CD14-positive monocyte (primary cell): ENCODE measurements at regions not wholly inside any gene's neighbourhood (a gene's known extent, or its start where the extent isn't known, plus 50 kb on each side); places are given as distances from the start of the nearest gene placed in this dataset.
A peak's percentile ranks its signal among the peaks of the same experiment; 100 is the strongest.

Experiments
- DNase-seq, 3 donors: peaks; one replicate each; pipeline ENCODE4 v3.0.0-alpha.2; 2011 to 2022
- H2AFZ ChIP-seq: 2 replicates; pipeline ENCODE4 v1.6.0; 2012; ENCODE audit warnings: mild to moderate bottlenecking, low read depth, low read length, inconsistent platforms; ENCODE audit not compliant: insufficient read depth, poor library complexity, severe bottlenecking
- H3K27ac ChIP-seq, 2 donors: 1 replicate in 1 of 2; 2 replicates in 1 of 2; pipeline ENCODE4 v1.5.1; 2012 to 2013; ENCODE audit warnings: low read length in 2 of 2, control low read depth in 1 of 2, inconsistent platforms in 1 of 2, low read depth in 1 of 2, mild to moderate bottlenecking in 1 of 2
- H3K27me3 ChIP-seq, 2 donors: one replicate each; pipeline versions ENCODE4 v1.6.0 to v1.6.1; 2011 to 2013; ENCODE audit warnings: low read length in 2 of 2; ENCODE audit not compliant: control insufficient read depth in 2 of 2, insufficient read depth in 2 of 2
- H3K36me3 ChIP-seq, 2 donors: replicated peaks in 1 of 2; 1 replicate in 1 of 2; 2 replicates in 1 of 2; pipeline versions ENCODE4 v1.5.1 to v1.6.1; 2012 to 2013; ENCODE audit warnings: low read length in 2 of 2, control low read depth in 1 of 2, inconsistent platforms in 1 of 2, mild to moderate bottlenecking in 1 of 2; ENCODE audit not compliant: insufficient read depth in 2 of 2, control insufficient read depth in 1 of 2
- H3K4me1 ChIP-seq, 2 donors: 1 replicate in 1 of 2; 2 replicates in 1 of 2; pipeline versions ENCODE4 v1.5.1 to v1.6.1; 2012 to 2013; ENCODE audit warnings: low read length in 2 of 2, control low read depth in 1 of 2, inconsistent platforms in 1 of 2, mild to moderate bottlenecking in 1 of 2, moderate library complexity in 1 of 2; ENCODE audit not compliant: insufficient read depth in 2 of 2, control insufficient read depth in 1 of 2
- H3K4me2 ChIP-seq: replicated peaks from 2 replicates; pipeline ENCODE3; 2012; ENCODE audit warnings: low read length, moderate library complexity, mild to moderate bottlenecking; ENCODE audit not compliant: poor library complexity, severe bottlenecking; ENCODE audit errors: extremely low read depth
- H3K4me3 ChIP-seq, 3 experiments: fragments of 200-600 bp in 1 of 3; sonication (generic) in 1 of 3; replicated peaks in 1 of 3; 1 replicate in 2 of 3; 2 replicates in 1 of 3; pipeline ENCODE4 v1.5.1; 2011 to 2013; ENCODE audit warnings: low read length in 3 of 3, mild to moderate bottlenecking in 3 of 3, control low read depth in 2 of 3, low read depth in 2 of 3, inconsistent platforms in 1 of 3, moderate library complexity in 1 of 3
- H3K79me2 ChIP-seq: 2 replicates; pipeline ENCODE4 v1.6.0; 2012; ENCODE audit warnings: mild to moderate bottlenecking, control low read depth, inconsistent platforms, low read length, moderate library complexity; ENCODE audit not compliant: insufficient read depth
- H3K9ac ChIP-seq: 2 replicates; pipeline ENCODE4 v1.6.0; 2017; ENCODE audit warnings: low read length, mild to moderate bottlenecking; ENCODE audit not compliant: insufficient read depth, poor library complexity, severe bottlenecking
- H3K9me3 ChIP-seq, 2 donors: replicated peaks in 1 of 2; 1 replicate in 1 of 2; 2 replicates in 1 of 2; pipeline versions ENCODE4 v1.5.1 to v1.6.1; 2012 to 2013; ENCODE audit warnings: low read length in 2 of 2, control low read depth in 1 of 2; ENCODE audit not compliant: control insufficient read depth in 1 of 2, insufficient read depth in 1 of 2
- H4K20me1 ChIP-seq: 2 replicates; pipeline ENCODE4 v1.6.0; 2012; ENCODE audit warnings: mild to moderate bottlenecking, low read length, control low read depth, moderate library complexity; ENCODE audit not compliant: insufficient read depth
- H3K27ac Mint-ChIP-seq, 7 donors: one replicate each; pipeline ENCODE4 v1.8.0; 2020; ENCODE audit warnings: mild to moderate bottlenecking in 7 of 7, mixed read lengths in 7 of 7, moderate library complexity in 6 of 7, inconsistent platforms in 2 of 7
- H3K27me3 Mint-ChIP-seq, 3 donors: one replicate each; pipeline ENCODE4 v1.8.0; 2021 to 2022; ENCODE audit warnings: low read depth in 3 of 3, mild to moderate bottlenecking in 3 of 3, mixed read lengths in 3 of 3, moderate library complexity in 3 of 3, inconsistent platforms in 1 of 3
- H3K36me3 Mint-ChIP-seq, 2 donors: one replicate each; pipeline ENCODE4 v1.8.0; 2020; ENCODE audit warnings: mixed read lengths in 2 of 2, inconsistent platforms in 1 of 2, mild to moderate bottlenecking in 1 of 2
- H3K4me1 Mint-ChIP-seq: one replicate; pipeline ENCODE4 v1.8.0; 2020; ENCODE audit warnings: mild to moderate bottlenecking, mixed read lengths
- H3K4me3 Mint-ChIP-seq, 2 donors: one replicate each; pipeline ENCODE4 v1.8.0; 2020; ENCODE audit warnings: mild to moderate bottlenecking in 2 of 2, mixed read lengths in 2 of 2, moderate library complexity in 1 of 2
- H3K9me3 Mint-ChIP-seq, 7 donors: one replicate each; pipeline ENCODE4 v1.8.0; 2020 to 2022; ENCODE audit warnings: mixed read lengths in 7 of 7, mild to moderate bottlenecking in 6 of 7, moderate library complexity in 6 of 7, inconsistent platforms in 2 of 7
- whole genome bisulfite sequencing: methylation state at CpG from one replicate; pipeline ENCODE4 v1.1.5; 2013; ENCODE audit warnings: missing lambda C conversion rate; ENCODE audit not compliant: insufficient coverage; 5-methylcytosine and 5-hydroxymethylcytosine counted together
- intact Hi-C, 2 donors: fragments of 100-400 bp; cut with micrococcal nuclease; formaldehyde crosslinking; loops; one replicate each; pipeline versions ENCODE4 v1.15.0 to v1.15.1; 2023
- TF ChIP-seq, protein P1 (sequence below): fragments of 200-600 bp; IDR thresholded peaks from one replicate; pipeline ENCODE4 v1.8.0; 2022; ENCODE audit warnings: antibody characterized with exemption, mild to moderate bottlenecking

DNA sequence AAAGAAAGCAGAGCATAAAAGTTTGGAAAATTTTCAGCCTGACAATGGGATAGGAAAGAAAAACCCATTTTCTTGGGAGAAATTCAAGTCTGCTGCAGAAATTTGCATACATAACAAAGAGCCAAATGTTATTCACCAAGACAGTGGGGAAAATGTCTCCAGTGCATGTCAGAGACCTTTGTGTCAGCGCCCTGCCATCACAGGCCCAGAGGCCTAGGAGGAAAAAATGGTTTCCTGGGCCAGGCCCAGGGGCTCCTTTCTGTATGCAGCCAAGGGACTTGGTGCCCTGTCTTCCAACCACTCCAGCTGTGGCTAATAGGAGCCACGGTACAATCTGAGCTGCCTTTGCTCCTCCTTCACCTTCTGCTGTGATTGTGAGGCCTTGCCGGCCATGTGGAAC, 189.1 kb upstream of the PITRM1 start:
- H3K36me3 Mint-ChIP-seq, result no peaks in the 10 kb centered on the region
- Histone ChIP-seq H2AFZ (no peak overlapping the region), H3K4me2 (no peak overlapping the region), H3K27ac (no peak overlapping the region), H3K4me3 (no peak overlapping the region), H3K4me1 (no peaks in the 10 kb centered on the region), H3K9me3 (peaks cover 17 to 25% of the 10 kb centered on the region in 2 donors), H3K9ac (no peak overlapping the region), H4K20me1 (no peaks in the 10 kb centered on the region), H3K36me3 (no peaks in the 10 kb centered on the region), H3K27me3 (no peaks in the 10 kb centered on the region), H3K79me2 (no peaks in the 10 kb centered on the region)
- H3K4me3 Mint-ChIP-seq, result no peak overlapping the region
- peaks cover 6% of the 10 kb centered on the region for H3K4me1 Mint-ChIP-seq
- H3K27ac Mint-ChIP-seq, result no peak overlapping the region
- DNase-seq, result no peak
- TF ChIP-seq, protein P1, sequence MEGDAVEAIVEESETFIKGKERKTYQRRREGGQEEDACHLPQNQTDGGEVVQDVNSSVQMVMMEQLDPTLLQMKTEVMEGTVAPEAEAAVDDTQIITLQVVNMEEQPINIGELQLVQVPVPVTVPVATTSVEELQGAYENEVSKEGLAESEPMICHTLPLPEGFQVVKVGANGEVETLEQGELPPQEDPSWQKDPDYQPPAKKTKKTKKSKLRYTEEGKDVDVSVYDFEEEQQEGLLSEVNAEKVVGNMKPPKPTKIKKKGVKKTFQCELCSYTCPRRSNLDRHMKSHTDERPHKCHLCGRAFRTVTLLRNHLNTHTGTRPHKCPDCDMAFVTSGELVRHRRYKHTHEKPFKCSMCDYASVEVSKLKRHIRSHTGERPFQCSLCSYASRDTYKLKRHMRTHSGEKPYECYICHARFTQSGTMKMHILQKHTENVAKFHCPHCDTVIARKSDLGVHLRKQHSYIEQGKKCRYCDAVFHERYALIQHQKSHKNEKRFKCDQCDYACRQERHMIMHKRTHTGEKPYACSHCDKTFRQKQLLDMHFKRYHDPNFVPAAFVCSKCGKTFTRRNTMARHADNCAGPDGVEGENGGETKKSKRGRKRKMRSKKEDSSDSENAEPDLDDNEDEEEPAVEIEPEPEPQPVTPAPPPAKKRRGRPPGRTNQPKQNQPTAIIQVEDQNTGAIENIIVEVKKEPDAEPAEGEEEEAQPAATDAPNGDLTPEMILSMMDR, result no peak
- H3K27me3 Mint-ChIP-seq, result no peaks in the 10 kb centered on the region
- intact Hi-C loops, result no loop called here
- 100% methylated on average over 1 of the region's 3 CpGs for WGBS
- H3K9me3 Mint-ChIP-seq, result peaks cover 15 to 41% (median 35%) of the 10 kb centered on the region in 7 donors

DNA sequence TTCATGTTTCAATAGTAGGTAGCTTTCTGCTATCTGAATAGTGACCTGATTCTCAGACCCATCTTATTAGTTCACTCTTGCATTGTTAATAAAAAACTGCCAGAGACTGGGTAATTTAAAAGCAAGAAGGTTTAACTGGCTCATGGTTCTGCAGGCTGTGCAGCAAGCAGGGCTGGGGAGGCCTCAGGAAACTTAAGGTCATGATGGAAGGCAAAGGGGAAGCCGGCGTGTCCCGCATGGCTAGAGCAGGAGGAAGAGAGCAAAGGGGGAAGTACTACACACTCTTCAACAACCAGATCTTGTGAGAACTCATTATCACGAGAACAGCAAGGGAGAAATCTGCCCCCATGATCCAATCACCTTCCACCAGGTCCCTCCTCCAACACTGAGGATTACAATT, 185.2 kb upstream of the PITRM1 start:
- peak in 2 of 3 donors; percentile 31 to 32 for DNase-seq
- peak overlapping the region in 2 of 7 donors; percentile 61 to 74 for H3K27ac Mint-ChIP-seq

More for the DNA sequence above, 185.2 kb upstream of the PITRM1 start:
- intact Hi-C loops, result no loop called here
- Histone ChIP-seq H3K4me3 (no peak overlapping the region), H4K20me1 (no peaks in the 10 kb centered on the region), H3K27me3 (no peaks in the 10 kb centered on the region), H3K36me3 (no peaks in the 10 kb centered on the region), H3K4me1 (peaks cover 0 to 6% of the 10 kb centered on the region in 2 donors), H2AFZ (no peak overlapping the region), H3K27ac (no peak overlapping the region), H3K9me3 (peaks cover 31 to 41% of the 10 kb centered on the region in 2 donors), H3K9ac (no peak overlapping the region), H3K4me2 (no peak overlapping the region), H3K79me2 (no peaks in the 10 kb centered on the region)
- Mint-ChIP-seq H3K4me3 (no peak overlapping the region), H3K36me3 (no peaks in the 10 kb centered on the region), H3K9me3 (peaks cover 27 to 57% (median 49%) of the 10 kb centered on the region in 7 donors), H3K4me1 (peaks cover 13% of the 10 kb centered on the region), H3K27me3 (no peaks in the 10 kb centered on the region)
- TF ChIP-seq, protein P1, result no peak
- WGBS, result no CpG with 5 or more reads among the region's 4 CpGs
